ENCODE measurements at regions not wholly inside any gene's neighbourhood (a gene's known extent, or its start where the extent isn't known, plus 50 kb on each side); places are given as distances from the start of the nearest gene placed in this dataset.
"Not testable (repeated sequence)": the region's sequence is repeated elsewhere in the genome, so short reads cannot be mapped to it uniquely, and the experiment has no call there.

- not testable (repeated sequence) for DNase-seq
Observed at GRCh38 chr15:44849701-44850403, 106.6 kb upstream of the TERB2 start.

DNA sequence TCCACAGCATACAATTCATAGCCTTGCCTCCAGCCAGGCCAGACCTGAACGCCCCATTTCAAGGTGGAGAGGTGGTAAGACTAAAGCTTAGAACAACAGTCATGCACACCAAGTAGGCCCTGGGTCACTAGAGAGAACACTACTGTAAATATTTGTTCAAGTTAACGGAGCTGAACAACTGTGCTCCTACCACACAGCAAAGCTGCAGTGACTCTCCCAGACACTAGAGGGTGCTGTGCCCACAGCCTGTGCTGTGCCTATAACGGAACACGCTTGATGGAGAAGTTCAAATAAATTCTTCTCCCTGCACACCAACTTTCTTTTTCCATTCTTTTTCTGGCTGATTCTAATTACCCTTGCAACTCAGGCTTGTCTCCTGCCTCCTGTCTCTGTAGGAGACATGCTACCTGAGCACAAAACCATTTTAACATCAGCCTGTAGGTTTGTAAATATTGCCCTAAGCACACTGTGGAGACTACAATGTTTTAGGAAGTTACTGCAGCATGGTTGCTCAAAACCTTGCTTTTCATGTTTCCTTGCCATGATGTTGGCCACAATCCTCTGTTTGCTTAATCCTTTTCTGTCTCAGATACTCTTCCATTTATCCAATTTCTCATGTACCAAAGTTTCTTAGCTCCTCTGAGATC is 103.1 kb upstream of the TERB2 start:
- DNase-seq: peak; percentile 82

- DNase-seq: not testable (repeated sequence)
Observed at GRCh38 chr15:44854696-44855095, 101.8 kb upstream of the TERB2 start.

DNA sequence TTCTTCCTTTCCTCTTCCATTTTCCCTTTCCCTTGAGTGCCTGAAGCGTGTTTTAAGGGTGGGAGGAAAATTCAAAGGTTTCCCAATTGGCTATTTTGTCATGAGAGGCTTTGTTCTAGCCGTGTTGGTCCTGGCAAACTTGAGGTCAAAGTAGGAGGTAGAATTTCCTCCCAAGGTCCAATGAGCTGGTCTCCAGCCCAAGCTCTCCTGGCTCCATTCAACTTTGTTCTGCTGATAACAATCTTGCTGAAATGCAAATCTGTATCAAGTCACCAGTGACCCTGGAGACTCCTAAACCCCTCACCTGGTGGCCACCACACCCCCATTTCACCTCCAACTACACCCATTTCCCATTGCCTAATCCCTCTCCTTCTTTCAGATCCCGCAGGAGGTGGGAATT is 100.2 kb upstream of the TERB2 start:
- not testable (repeated sequence) for DNase-seq

DNA sequence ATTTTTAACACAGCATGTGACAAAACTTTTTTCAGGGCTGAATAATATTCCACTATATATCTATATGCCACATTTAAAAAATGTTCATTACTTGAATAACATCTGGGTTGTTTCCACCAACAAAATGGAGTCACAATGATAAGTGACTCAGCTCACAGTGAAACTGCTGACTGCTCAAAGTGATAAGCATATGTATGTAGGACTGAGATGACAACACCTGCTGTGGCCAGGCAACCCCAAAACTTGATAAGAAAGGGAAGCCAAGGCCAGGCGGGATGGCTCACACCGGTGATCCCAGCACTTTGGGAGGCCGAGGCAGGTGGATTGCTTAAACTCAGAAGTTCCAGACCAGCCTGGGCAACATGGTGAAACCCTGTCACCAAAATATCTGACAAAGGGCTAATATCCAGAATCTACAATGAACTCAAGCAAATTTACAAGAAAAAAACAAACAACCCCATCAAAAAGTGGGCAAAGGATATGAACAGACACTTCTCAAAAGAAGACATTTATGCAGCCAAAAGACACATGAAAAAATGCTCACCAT is 99.2 kb upstream of the TERB2 start:
- not testable (repeated sequence) for DNase-seq

- not testable (repeated sequence) for DNase-seq
Observed at GRCh38 chr15:44859088-44859487, 97.4 kb upstream of the TERB2 start.

DNA sequence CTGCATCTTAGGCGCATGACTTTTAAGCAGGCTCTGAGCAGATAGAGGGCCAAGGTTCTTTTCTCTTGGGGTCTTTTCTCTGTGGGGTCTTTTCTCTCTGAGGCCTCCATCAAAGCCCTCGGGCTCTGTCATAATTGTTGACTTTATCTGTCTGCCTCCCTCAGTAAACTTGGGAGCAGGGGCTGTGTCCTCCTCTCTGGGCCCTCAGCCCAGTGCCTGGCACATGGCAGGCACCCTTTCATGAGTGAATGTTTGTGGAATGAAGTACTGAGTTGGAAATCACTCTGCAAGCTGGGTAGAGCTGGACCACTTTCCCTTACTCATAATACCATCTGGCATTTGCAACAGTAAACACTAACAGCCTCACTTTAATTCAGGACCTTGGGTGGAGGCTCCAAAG is 96.3 kb upstream of the TERB2 start:
- not testable (repeated sequence) for DNase-seq

DNA sequence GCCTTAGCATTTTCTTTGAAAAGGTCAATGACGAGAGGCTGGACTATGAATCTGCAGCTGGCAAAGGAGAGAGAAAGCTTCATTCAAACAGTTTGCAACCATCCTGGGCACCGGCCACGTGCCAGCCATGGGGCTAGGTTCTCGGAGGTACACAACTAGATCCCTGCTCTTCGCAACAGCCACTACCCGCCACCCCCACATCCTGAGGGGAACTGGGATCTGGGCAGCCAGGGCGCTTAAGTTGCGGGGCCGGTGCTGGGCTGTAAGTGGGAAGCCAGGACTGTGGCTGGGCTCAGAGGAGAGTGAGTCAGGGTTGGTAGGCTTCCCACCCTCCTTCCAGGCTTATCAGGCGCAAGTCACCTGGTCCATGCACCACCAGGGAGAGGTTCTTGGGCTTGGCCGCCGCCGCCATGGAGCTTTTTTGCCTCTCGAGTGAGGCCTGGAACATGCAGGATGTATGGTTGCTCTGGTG is 95.0 kb upstream of the TERB2 start:
- DNase-seq: no peak

GRCh38 chr15:44861917-44862316 is 94.6 kb upstream of the TERB2 start:
- DNase-seq: no peak

DNA sequence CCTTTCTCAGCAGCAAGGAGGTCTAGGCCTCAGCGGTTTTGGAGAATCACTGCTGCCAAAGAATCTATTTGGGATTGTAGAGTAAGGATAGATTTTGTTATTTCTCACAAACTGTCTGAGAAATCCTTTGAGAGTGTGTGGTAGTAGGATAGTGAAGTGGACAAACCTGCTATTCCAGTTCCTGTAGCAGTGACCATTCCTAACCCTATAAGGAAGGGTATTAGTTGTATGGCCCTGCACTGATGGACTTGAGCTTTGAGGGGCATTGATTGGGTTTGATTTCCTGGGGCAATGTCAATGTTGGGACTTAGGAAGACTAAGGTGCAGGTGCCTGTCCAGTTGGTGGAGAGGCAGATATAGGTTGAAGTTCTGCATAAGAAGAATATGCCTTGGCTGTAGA is 93.6 kb upstream of the TERB2 start:
- DNase-seq: not testable (repeated sequence)

- DNase-seq: not testable (repeated sequence)
Observed at GRCh38 chr15:44868100-44868499, 88.4 kb upstream of the TERB2 start.

DNA sequence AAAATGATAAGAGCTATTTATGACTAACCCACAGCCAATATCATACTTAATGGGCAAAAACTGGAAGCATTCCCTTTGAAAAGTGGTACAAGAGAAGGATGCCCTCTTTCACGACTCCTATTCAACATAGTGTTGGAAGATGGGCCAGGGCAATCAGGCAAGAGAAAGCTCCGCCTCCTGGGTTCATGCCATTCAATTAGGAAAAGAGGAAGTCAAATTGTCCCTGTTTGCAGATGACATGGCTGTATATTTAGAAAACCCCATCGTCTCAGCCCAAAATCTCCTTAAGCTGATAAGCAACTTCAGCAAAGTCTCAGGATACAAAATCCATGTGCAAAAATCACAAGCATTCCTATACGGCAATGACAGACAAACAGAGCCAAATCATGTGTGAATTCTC is 86.4 kb upstream of the TERB2 start:
- DNase-seq: not testable (repeated sequence)

DNA sequence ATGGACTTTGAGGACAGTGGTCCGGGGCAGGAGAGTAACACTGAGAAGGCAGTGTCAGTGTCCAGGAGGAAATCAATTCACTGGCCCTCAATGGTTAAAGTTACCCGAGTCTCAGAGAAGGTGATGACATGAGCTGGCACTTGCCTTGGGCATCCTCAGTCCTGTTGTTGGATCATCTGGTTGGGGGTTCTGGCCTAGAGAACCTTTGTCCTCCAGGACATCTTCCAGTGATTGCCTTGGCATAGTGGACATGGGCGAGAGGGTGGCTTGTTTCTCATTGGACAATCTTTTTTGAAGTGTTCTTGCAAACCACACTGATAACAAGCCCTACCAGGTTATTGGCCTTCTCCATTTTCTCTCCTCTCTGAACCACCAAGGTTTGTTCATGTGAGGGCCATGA is 83.4 kb upstream of the TERB2 start:
- DNase-seq: no peak

GRCh38 chr15:44879066-44879465 is 77.4 kb upstream of the TERB2 start:
- no peak for DNase-seq

DNA sequence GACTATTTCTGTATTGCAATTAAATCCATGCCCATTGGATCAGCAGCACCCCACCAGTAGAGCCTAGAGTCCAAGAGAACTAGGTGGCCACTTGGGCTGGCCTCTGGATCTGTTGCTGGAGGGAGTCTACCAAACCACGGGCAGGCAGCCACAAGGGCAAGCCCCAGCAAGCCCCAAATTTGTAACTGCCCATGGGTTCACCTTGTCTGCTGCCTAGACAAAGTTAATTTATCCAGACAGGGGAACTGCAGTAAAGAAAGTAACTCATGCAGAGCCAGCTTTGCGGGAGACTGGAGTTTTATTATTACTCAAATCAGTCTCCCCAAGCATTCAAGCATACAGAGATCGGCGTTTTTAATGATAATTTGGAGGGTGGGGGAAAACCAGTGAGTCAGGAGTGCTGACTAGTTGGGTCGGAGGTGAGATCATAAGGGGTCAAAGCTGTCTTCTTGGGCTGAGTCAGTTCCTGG is 74.0 kb upstream of the TERB2 start:
- peak; percentile 69 for DNase-seq

DNA sequence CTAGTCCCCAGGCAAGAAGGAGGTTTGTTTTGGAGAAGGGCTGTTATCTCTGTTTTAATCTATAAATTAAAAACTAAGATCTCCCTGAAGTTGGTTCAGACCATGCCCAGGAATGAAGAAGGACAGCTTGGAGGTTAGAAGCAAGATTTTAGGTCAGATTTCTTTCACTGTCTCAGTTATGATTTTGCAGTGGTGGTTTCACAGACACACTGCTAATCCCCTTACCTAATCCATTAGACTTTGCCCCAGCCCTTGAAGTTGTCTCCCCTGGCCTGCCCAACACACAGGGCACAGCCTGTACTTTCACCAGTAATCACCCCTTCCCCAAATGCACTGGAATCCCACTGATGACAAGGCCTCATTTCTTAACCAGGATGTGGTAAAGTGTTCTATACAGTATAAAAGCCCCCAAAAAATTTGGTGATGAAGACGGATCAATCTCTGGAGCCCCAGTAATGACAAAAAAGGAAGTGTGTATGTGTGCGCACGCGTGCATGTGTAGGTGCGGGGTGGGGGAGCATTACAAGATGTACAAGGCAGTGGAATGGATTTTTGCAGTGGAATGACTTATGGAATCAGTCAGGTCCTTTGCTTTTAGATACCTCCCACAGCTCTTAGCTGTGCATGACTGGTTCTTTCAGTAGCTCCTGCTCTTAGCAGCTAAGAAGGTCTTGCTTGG is 73.1 kb upstream of the TERB2 start:
- no peak for DNase-seq

DNA sequence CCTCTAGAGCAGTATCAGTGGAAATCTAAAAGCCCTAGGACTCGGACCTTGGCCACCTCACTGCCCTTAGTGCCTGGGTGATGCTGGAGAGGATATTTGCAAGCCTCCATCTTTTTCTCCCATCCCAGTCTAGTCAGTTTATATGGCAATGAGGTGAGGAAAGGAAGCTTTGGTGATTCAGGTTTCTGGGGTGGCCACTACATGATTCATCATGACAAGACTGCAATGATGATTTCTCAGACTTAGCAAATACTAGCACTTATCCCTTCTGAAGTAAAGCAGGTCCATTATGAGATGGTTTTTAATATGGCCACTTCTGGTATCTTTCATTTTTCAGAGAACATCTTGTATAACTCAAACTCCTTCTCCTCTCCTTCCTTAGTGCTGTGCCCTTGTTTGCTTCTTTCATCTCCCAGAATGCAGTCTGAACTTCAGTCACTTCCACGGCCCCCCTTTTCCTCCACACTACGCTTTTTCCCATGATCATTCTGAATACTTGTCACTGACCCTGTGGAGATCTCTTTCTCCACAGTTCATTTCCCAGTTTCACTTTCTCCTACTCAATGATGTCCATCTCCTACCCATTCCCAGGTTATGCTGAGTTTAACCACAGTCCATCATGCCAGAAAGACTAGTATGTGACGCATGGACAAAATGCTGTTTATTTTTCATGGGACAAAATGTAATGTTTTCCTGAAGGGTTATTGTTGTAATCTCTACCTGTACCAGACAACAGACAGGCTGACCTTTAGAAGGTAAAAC is 57.4 kb upstream of the TERB2 start:
- not testable (repeated sequence) for DNase-seq

DNA sequence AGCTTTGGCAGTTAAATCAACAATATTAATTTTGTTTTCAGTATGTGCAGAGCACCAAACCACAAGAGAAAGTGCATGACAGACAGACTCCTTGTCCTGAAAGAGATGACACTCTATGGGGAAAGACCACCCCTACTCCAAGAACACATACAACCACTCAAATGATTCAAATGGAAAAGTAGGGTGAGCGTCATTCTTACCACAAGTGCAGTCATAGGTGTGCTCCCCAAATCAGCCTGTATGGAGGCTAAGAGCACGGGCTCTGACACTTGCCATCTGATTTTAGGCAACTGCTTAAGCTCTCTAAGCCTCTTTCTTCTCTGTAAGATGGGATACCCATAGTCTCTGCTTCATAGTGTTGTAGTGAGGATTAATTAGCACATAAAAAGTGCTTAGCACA is 56.7 kb upstream of the TERB2 start:
- DNase-seq: peak; percentile 16

DNA sequence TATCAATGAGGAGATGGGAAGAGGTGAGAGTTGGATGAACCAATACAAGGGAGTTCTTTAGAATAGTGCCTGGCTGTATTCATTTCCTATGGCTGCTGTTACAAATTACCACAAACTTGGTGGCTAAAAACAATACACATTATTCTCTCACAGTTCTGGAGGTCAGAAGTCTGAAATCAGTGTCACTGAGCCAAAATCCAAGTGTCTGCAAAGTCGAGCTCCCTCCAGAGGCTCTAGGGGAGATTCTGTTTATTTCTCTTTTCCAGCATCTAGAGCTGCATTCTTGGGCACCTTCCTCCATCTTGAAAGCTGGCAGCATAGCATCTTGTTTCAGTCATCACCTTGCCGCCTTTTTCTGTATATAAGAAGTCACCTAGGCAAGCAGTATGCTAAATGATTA is 55.7 kb upstream of the TERB2 start:
- not testable (repeated sequence) for DNase-seq

- not testable (repeated sequence) for DNase-seq
Observed at GRCh38 chr15:44903281-44903680, 53.2 kb upstream of the TERB2 start.

DNA sequence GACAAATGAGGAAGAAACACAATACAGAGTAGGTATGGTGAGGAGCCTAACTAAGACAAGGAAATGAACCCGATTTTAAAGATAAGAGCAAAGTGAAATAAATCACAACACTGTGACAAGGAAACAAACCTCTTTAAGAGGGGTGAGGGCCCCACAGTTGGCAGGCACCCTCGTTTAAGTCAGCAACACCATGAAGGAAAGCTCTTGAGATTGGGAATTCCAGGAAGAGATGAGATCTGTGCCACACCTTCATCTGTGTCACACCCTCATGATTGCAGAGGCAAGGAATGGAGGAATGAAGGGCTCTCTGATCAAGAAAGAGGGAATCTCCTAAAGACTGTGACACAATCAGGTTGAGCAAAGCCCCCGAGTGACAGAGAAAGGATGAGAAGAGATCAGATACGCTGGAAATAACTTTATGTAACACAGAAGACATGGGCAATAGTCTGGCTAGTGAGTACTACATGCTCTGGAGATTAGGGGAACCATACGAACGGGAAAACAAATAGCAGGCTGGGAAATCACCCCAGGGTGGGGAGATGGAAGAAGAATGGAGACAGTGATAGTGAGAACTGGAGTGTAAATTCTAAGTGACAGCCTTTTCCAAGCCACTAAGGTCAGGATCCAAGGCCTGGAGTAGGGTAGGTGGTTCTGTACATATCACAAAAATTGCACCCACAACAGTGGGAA is 51.7 kb upstream of the TERB2 start:
- not testable (repeated sequence) for DNase-seq
